HEK293T (cell line): ENCODE measurements at regions not wholly inside any gene's neighbourhood (a gene's known extent, or its start where the extent isn't known, plus 50 kb on each side); places are given as distances from the start of the nearest gene placed in this dataset.

Source experiments
- BHLHE40 ChIP-seq: fragments of 450-650 bp; IDR thresholded peaks from 2 replicates; pipeline ENCODE4 v1.6.1; 2016; ENCODE audit warnings: mild to moderate bottlenecking, moderate library complexity, borderline replicate concordance
- NFRKB ChIP-seq: fragments of 450-650 bp; IDR thresholded peaks from 2 replicates; pipeline ENCODE4 v1.6.1; 2016; ENCODE audit warnings: mild to moderate bottlenecking, moderate library complexity
- SP1 ChIP-seq: fragments of 450-650 bp; IDR thresholded peaks from 2 replicates; pipeline ENCODE4 v1.6.1; 2017
- SUZ12 ChIP-seq: fragments of 450-650 bp; IDR thresholded peaks from 2 replicates; pipeline ENCODE4 v1.6.1; 2016; ENCODE audit warnings: mild to moderate bottlenecking
- ZNF384 ChIP-seq: fragments of 450-650 bp; IDR thresholded peaks from 2 replicates; pipeline ENCODE4 v1.6.1; 2016

GRCh38 chr11:131223198-131223991 is 147.0 kb upstream of the NTM start:
- TF ChIP-seq SP1 (no peak), SUZ12 (no peak), BHLHE40 (no peak), NFRKB (no peak), ZNF384 (no peak)
